ENCODE measurements at regions not wholly inside any gene's neighbourhood (a gene's known extent, or its start where the extent isn't known, plus 50 kb on each side); places are given as distances from the start of the nearest gene placed in this dataset.

GRCh38 chr1:55955016-55955621 lies 624.2 kb downstream of the PLPP3 start:
- no peak for DNase-seq

- no peak for DNase-seq
Observed at GRCh38 chr1:55951291-55951690, 628.1 kb downstream of the PLPP3 start.

GRCh38 chr1:55947446-55947845 lies 631.9 kb downstream of the PLPP3 start:
- DNase-seq, result no peak

GRCh38 chr1:55943721-55944435 lies 635.5 kb downstream of the PLPP3 start:
- DNase-seq, result no peak

GRCh38 chr1:55943012-55943411 lies 636.4 kb downstream of the PLPP3 start:
- DNase-seq, result no peak

- no peak for DNase-seq
Observed at GRCh38 chr1:55939866-55940265, 639.5 kb downstream of the PLPP3 start.

GRCh38 chr1:55938861-55939260 lies 640.5 kb downstream of the PLPP3 start:
- no peak for DNase-seq

GRCh38 chr1:55938376-55938850 lies 641.0 kb downstream of the PLPP3 start:
- DNase-seq, result no peak

- no peak for DNase-seq
Observed at GRCh38 chr1:55937840-55938375, 641.5 kb downstream of the PLPP3 start.

- no peak for DNase-seq
Observed at GRCh38 chr1:55935236-55935635, 644.1 kb downstream of the PLPP3 start.

GRCh38 chr1:55932402-55932801 lies 647.0 kb downstream of the PLPP3 start:
- no peak for DNase-seq

- no peak for DNase-seq
Observed at GRCh38 chr1:55931081-55931940, 648.1 kb downstream of the PLPP3 start.

GRCh38 chr1:55929652-55930051 lies 649.7 kb downstream of the PLPP3 start:
- DNase-seq, result no peak

GRCh38 chr1:55928576-55928975 lies 650.8 kb downstream of the PLPP3 start:
- no peak for DNase-seq

- DNase-seq, result no peak
Observed at GRCh38 chr1:55927702-55928290, 651.6 kb downstream of the PLPP3 start.

- no peak for DNase-seq
Observed at GRCh38 chr1:55926906-55927471, 652.4 kb downstream of the PLPP3 start.

GRCh38 chr1:55916907-55917306 lies 662.5 kb downstream of the PLPP3 start:
- no peak for DNase-seq

- DNase-seq, result no peak
Observed at GRCh38 chr1:55916481-55916880, 662.9 kb downstream of the PLPP3 start.

GRCh38 chr1:55913565-55913964 lies 665.8 kb downstream of the PLPP3 start:
- no peak for DNase-seq

GRCh38 chr1:55912438-55912837 lies 666.9 kb downstream of the PLPP3 start:
- DNase-seq, result no peak

- no peak for DNase-seq
Observed at GRCh38 chr1:55904541-55904940, 674.8 kb downstream of the PLPP3 start.

- DNase-seq, result no peak
Observed at GRCh38 chr1:55898181-55898580, 681.2 kb downstream of the PLPP3 start.

- no peak for DNase-seq
Observed at GRCh38 chr1:55896210-55896609, 681.0 kb upstream of the USP24 start.
